Small intestine (tissue), 7 donors: ENCODE measurements at regions not wholly inside any gene's neighbourhood (a gene's known extent, or its start where the extent isn't known, plus 50 kb on each side); places are given as distances from the start of the nearest gene placed in this dataset.

Source experiments
- DNase-seq, 2 donors: peaks; one replicate each; pipeline versions ENCODE4 v3.0.0 to v3.0.0-alpha.2; 2013
- FAIRE-seq: peaks from 2 replicates; lab custom pipeline; 2012; peaks lifted over from hg19 to GRCh38; lab: Jason Lieb, UNC
- H3K27ac ChIP-seq, 3 donors: one replicate each; pipeline ENCODE4 v1.5.1; 2013; ENCODE audit warnings: low read length in 2 of 3, mild to moderate bottlenecking in 2 of 3, control low read depth in 1 of 3, inconsistent platforms in 1 of 3, low read depth in 1 of 3, moderate library complexity in 1 of 3
- H3K27me3 ChIP-seq, 3 donors: one replicate each; pipeline ENCODE4 v1.6.1; 2013; ENCODE audit warnings: low read length in 3 of 3, inconsistent platforms in 1 of 3; ENCODE audit not compliant: control insufficient read depth in 3 of 3, insufficient read depth in 3 of 3
- H3K36me3 ChIP-seq, 3 donors: one replicate each; pipeline ENCODE4 v1.6.1; 2013; ENCODE audit warnings: low read length in 3 of 3, inconsistent platforms in 1 of 3, low read depth in 1 of 3, mild to moderate bottlenecking in 1 of 3, moderate library complexity in 1 of 3; ENCODE audit not compliant: control insufficient read depth in 3 of 3, insufficient read depth in 2 of 3
- H3K4me1 ChIP-seq, 3 donors: one replicate each; pipeline ENCODE4 v1.6.1; 2013; ENCODE audit warnings: low read length in 2 of 3, inconsistent platforms in 1 of 3, low read depth in 1 of 3, mild to moderate bottlenecking in 1 of 3, moderate library complexity in 1 of 3; ENCODE audit not compliant: control insufficient read depth in 3 of 3, insufficient read depth in 2 of 3
- H3K4me3 ChIP-seq, 3 donors: one replicate each; pipeline ENCODE4 v1.5.1; 2013; ENCODE audit warnings: low read length in 3 of 3, control low read depth in 1 of 3, inconsistent platforms in 1 of 3, low read depth in 1 of 3, mild to moderate bottlenecking in 1 of 3, moderate library complexity in 1 of 3
- H3K9me3 ChIP-seq, 2 donors: one replicate each; pipeline ENCODE4 v1.6.1; 2013; ENCODE audit warnings: low read depth in 1 of 2, low read length in 1 of 2; ENCODE audit not compliant: control insufficient read depth in 2 of 2, insufficient read depth in 1 of 2
- WGBS, 3 donors: extraction: QIAGEN DNeasy Blood & Tissue Kit; methylation state at CpG; one replicate each; pipeline ENCODE4 v1.1.7; 2013; 5-methylcytosine and 5-hydroxymethylcytosine counted together
- donor health status: healthy with polysubstance abuse.
- donor health status: control.
- donor health status: control.
- donor health status: Bipolar disorder and iron deficiency.
- donor health status: healthy.

DNA sequence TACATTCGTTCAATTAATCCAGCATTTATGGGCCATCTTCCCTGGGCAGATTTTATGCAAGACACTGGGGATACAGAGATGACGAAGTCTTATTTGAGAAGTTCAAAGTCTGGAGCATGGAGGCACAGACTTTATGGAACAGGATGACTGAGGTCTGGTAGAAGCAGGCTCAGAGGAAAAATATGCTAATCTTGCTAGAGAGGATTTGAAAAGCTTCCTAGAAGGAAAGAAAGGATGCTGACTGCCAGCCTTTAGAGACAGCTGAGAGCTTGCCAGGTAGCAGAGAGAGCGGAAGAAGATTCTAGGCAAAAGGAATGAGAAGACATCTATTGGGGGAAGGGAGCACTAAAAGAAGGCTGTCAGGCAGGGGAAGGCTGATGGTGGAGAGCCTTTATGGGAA lies 75.5 kb upstream of the ATP5PO start:
- H3K27ac ChIP-seq: no peak overlapping the region
- FAIRE-seq (no peak), DNase-seq (no peak)
- H3K27me3 ChIP-seq: no peaks in the 10 kb centered on the region
- H3K36me3 ChIP-seq: no peaks in the 10 kb centered on the region
- H3K9me3 ChIP-seq: peaks cover 0 to 8% of the 10 kb centered on the region in 2 donors
- WGBS, 3 donors: 47 to 84% (median 78%) methylated on average over 3 of the region's 3 CpGs
- peaks cover 0 to 7% (median 0%) of the 10 kb centered on the region in 3 donors for H3K4me1 ChIP-seq
- no peak overlapping the region for H3K4me3 ChIP-seq

GRCh38 chr21:33989440-33989839 lies 73.8 kb upstream of the ATP5PO start:
- Histone ChIP-seq H3K27ac (no peak overlapping the region), H3K27me3 (no peaks in the 10 kb centered on the region), H3K36me3 (no peaks in the 10 kb centered on the region), H3K4me1 (peaks cover 0 to 7% (median 0%) of the 10 kb centered on the region in 3 donors), H3K4me3 (no peak overlapping the region), H3K9me3 (peaks cover 0 to 8% of the 10 kb centered on the region in 2 donors)
- FAIRE-seq (no peak), DNase-seq (no peak)
- 39 to 85% (median 70%) methylated on average over 2 of the region's 2 CpGs for WGBS, 3 donors

- Histone ChIP-seq H3K9me3 (peaks cover 0 to 8% of the 10 kb centered on the region in 2 donors), H3K27me3 (no peaks in the 10 kb centered on the region), H3K4me1 (peaks cover 0 to 5% (median 0%) of the 10 kb centered on the region in 3 donors), H3K4me3 (no peak overlapping the region), H3K36me3 (no peaks in the 10 kb centered on the region), H3K27ac (no peak overlapping the region)
- no peak for DNase-seq
- WGBS, 3 donors: 84 to 86% (median 84%) methylated on average over 10 of the region's 10 CpGs
- no peak for FAIRE-seq
These were observed 72.8 kb upstream of the ATP5PO start for GRCh38 chr21:33988237-33989017.

DNA sequence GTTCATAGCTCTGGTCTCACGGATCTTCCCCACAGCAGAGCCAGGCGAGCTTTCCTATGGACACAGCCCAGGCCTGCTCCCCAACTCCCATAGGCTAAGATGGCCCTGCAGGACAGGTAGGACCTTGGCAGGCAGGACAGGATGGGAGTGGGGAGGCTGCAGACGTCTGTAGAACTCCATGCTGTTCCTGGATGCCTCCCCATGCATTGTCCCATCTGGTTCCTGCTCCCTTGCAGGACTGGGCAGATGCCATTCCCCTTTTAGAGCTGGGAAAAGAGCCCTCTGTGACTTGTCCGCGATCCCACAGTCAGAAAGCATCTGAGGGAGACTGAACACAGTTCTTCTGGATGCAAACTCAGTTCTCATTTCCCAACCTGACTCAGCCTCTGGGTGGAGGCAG lies 71.9 kb upstream of the ATP5PO start:
- Histone ChIP-seq H3K36me3 (no peaks in the 10 kb centered on the region), H3K27me3 (no peaks in the 10 kb centered on the region), H3K27ac (no peak overlapping the region), H3K4me3 (no peak overlapping the region), H3K9me3 (peaks cover 0 to under 1% of the 10 kb centered on the region in 2 donors), H3K4me1 (peaks cover 0 to 2% (median 0%) of the 10 kb centered on the region in 3 donors)
- no peak for FAIRE-seq
- no peak for DNase-seq
- 83 to 89% (median 85%) methylated on average over 5 of the region's 5 CpGs for WGBS, 3 donors

DNA sequence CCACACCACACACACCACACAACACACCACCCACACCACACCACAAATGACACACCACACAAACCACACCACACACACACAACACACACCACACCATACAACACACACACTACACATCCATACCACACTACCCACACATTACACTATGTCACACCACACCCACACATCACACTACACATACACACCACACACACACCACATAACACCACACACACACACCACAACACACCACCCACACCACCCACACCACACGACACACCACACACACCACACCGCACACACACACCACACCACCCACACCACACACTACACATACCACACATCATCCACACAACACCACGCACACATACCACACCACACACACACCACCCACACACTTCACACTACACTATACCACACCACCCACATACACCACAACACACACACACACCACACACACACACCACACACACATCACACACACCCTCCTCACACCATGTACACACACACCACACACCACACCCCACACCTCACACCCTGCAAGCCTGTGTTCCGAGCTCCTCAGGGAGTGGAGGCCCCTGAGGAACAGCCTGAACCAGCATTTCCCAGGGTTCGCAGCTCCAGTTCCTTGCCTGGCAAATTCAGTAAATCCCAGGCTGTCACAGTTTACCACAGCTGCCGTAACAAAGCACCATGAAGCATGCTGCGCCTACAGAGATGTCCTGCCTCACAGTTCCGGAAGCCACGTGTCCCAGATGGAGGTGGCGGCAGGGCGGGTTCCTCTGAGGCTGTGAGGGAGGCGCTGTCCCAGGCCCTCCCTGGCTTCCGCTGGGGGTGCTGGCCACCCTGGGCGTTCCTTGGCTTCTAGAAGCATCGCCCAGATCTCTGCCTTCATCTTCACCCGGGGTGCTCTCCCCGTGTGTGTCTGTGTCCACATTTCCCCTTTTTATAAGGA lies 69.8 kb upstream of the ATP5PO start:
- WGBS, 3 donors: 77 to 80% (median 79%) methylated on average over 17 of the region's 17 CpGs
- Histone ChIP-seq H3K4me3 (no peak overlapping the region), H3K27ac (no peak overlapping the region), H3K9me3 (no peaks in the 10 kb centered on the region), H3K36me3 (no peaks in the 10 kb centered on the region), H3K27me3 (no peaks in the 10 kb centered on the region), H3K4me1 (no peaks in the 10 kb centered on the region)
- no peak for FAIRE-seq
- no peak for DNase-seq

- WGBS, 3 donors: 49 to 78% (median 65%) methylated on average over 13 of the region's 13 CpGs
- Histone ChIP-seq H3K4me3 (no peak overlapping the region), H3K9me3 (no peaks in the 10 kb centered on the region), H3K36me3 (no peaks in the 10 kb centered on the region), H3K27me3 (no peaks in the 10 kb centered on the region), H3K4me1 (no peaks in the 10 kb centered on the region), H3K27ac (no peak overlapping the region)
- FAIRE-seq (no peak), DNase-seq (peak in 1 of 2 donors; percentile 59)
These were observed 68.4 kb upstream of the ATP5PO start for GRCh38 chr21:33984021-33984481.

- Histone ChIP-seq H3K4me3 (no peak overlapping the region), H3K36me3 (no peaks in the 10 kb centered on the region), H3K27ac (no peak overlapping the region), H3K4me1 (peaks cover 0 to under 1% (median 0%) of the 10 kb centered on the region in 3 donors), H3K9me3 (no peaks in the 10 kb centered on the region), H3K27me3 (no peaks in the 10 kb centered on the region)
- 78 to 86% (median 83%) methylated on average over 10 of the region's 10 CpGs for WGBS, 3 donors
- no peak for DNase-seq
- no peak for FAIRE-seq
These were observed 65.9 kb upstream of the ATP5PO start for GRCh38 chr21:33981391-33982101.
